ENCODE measurements at regions not wholly inside any gene's neighbourhood (a gene's known extent, or its start where the extent isn't known, plus 50 kb on each side); places are given as distances from the start of the nearest gene placed in this dataset.

DNA sequence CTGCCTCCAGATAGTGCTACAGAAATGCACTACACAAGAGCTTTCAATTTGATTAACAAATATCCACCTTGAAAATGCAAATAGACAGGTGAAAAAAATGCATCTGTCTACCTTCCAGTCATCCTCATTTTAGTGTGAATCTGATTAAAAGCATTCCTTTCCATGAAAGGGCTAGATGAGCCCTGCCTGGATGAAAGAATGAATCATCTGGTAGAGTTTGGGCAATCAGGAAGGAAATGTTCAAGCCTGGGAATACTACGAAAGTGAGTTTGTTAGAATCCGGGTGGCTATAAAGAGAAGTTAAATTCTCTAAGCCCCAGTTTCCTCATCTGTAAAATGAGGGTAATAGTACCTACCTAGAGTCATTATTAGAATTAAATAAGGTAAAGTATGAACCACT lies 142.6 kb downstream of the FAM114A2 start:
- TF ChIP-seq, protein P1, sequence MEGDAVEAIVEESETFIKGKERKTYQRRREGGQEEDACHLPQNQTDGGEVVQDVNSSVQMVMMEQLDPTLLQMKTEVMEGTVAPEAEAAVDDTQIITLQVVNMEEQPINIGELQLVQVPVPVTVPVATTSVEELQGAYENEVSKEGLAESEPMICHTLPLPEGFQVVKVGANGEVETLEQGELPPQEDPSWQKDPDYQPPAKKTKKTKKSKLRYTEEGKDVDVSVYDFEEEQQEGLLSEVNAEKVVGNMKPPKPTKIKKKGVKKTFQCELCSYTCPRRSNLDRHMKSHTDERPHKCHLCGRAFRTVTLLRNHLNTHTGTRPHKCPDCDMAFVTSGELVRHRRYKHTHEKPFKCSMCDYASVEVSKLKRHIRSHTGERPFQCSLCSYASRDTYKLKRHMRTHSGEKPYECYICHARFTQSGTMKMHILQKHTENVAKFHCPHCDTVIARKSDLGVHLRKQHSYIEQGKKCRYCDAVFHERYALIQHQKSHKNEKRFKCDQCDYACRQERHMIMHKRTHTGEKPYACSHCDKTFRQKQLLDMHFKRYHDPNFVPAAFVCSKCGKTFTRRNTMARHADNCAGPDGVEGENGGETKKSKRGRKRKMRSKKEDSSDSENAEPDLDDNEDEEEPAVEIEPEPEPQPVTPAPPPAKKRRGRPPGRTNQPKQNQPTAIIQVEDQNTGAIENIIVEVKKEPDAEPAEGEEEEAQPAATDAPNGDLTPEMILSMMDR (IDR thresholded peaks at IDR 0.05 in 8 of 11, conservative IDR thresholded peaks at IDR 0.05 in 3 of 11) = no peak
- no peak for TF ChIP-seq POLR2AphosphoS5 (IDR thresholded peaks at IDR 0.05)
